ENCODE measurements at regions not wholly inside any gene's neighbourhood (a gene's known extent, or its start where the extent isn't known, plus 50 kb on each side); places are given as distances from the start of the nearest gene placed in this dataset.

DNA sequence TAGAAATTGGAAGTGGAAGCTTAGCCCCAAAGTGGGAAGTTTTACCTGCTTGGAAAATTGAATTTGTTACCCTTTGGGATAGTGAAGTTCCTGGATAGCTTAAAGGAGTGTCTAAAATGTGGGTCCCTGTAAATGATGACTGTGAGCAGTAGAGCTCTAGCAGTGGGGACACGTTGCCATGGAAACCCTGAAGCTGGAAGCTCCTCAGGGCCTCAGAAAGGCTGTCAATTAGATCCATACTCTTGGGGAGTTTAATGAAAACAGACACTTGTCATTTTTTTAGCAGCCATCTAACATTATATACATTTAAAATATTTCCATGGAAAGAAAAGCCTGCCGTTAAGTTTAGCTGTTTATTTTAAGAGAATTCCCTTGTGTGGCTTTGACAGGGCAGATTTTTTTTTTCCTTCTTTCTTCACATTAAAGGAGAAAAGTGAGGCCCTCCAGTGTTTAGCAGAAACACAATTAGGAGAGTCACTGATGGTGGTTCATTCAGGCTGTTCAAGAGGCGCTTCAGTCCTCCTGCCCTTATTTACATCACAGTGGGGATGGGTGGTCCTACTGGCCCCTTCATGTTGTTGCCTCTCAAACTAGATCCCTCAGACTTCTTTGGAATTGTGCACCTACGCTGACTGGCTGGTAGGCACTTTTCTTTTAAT lies 518.4 kb downstream of the CCSER2 start:
- TF ChIP-seq POLR2A (IDR thresholded peaks at IDR 0.05), result no peak
- TF ChIP-seq, protein P1, sequence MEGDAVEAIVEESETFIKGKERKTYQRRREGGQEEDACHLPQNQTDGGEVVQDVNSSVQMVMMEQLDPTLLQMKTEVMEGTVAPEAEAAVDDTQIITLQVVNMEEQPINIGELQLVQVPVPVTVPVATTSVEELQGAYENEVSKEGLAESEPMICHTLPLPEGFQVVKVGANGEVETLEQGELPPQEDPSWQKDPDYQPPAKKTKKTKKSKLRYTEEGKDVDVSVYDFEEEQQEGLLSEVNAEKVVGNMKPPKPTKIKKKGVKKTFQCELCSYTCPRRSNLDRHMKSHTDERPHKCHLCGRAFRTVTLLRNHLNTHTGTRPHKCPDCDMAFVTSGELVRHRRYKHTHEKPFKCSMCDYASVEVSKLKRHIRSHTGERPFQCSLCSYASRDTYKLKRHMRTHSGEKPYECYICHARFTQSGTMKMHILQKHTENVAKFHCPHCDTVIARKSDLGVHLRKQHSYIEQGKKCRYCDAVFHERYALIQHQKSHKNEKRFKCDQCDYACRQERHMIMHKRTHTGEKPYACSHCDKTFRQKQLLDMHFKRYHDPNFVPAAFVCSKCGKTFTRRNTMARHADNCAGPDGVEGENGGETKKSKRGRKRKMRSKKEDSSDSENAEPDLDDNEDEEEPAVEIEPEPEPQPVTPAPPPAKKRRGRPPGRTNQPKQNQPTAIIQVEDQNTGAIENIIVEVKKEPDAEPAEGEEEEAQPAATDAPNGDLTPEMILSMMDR (IDR thresholded peaks at IDR 0.05), result no peak

Measured in transverse colon (tissue), 3 donors.